ENCODE measurements at regions not wholly inside any gene's neighbourhood (a gene's known extent, or its start where the extent isn't known, plus 50 kb on each side); places are given as distances from the start of the nearest gene placed in this dataset.

GRCh38 chr17:33642002-33642401 lies 348.9 kb upstream of the ASIC2 start:
- TF ChIP-seq, protein P1, sequence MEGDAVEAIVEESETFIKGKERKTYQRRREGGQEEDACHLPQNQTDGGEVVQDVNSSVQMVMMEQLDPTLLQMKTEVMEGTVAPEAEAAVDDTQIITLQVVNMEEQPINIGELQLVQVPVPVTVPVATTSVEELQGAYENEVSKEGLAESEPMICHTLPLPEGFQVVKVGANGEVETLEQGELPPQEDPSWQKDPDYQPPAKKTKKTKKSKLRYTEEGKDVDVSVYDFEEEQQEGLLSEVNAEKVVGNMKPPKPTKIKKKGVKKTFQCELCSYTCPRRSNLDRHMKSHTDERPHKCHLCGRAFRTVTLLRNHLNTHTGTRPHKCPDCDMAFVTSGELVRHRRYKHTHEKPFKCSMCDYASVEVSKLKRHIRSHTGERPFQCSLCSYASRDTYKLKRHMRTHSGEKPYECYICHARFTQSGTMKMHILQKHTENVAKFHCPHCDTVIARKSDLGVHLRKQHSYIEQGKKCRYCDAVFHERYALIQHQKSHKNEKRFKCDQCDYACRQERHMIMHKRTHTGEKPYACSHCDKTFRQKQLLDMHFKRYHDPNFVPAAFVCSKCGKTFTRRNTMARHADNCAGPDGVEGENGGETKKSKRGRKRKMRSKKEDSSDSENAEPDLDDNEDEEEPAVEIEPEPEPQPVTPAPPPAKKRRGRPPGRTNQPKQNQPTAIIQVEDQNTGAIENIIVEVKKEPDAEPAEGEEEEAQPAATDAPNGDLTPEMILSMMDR (IDR thresholded peaks at IDR 0.05), result no peak
- TF ChIP-seq POLR2A (IDR thresholded peaks at IDR 0.05), result no peak
